Nephron (organoid): ENCODE measurements at regions not wholly inside any gene's neighbourhood (a gene's known extent, or its start where the extent isn't known, plus 50 kb on each side); places are given as distances from the start of the nearest gene placed in this dataset.

ENCODE experiments used
- H3K27ac Mint-ChIP-seq, 3 experiments: 2 replicates each; pipeline ENCODE4 v1.8.0; 2020; ENCODE audit warnings: mixed read lengths in 3 of 3, mild to moderate bottlenecking in 2 of 3, moderate library complexity in 1 of 3
- H3K27me3 Mint-ChIP-seq: 2 replicates; pipeline ENCODE4 v1.8.0; 2021; ENCODE audit warnings: low read depth, mild to moderate bottlenecking, moderate library complexity, mixed read lengths
- H3K36me3 Mint-ChIP-seq: 2 replicates; pipeline ENCODE4 v1.8.0; 2020; ENCODE audit warnings: low read depth, mixed read lengths
- H3K4me1 Mint-ChIP-seq: 2 replicates; pipeline ENCODE4 v1.8.0; 2020; ENCODE audit warnings: mixed read lengths
- H3K4me3 Mint-ChIP-seq, 3 experiments: 2 replicates each; pipeline ENCODE4 v1.8.0; 2020; ENCODE audit warnings: mild to moderate bottlenecking in 3 of 3, mixed read lengths in 3 of 3, moderate library complexity in 2 of 3
- H3K9me3 Mint-ChIP-seq: 2 replicates; pipeline ENCODE4 v1.8.0; 2020; ENCODE audit warnings: mixed read lengths
- TF ChIP-seq, protein P1 (sequence below), 3 experiments: fragments of 200-600 bp; sonication (generic); IDR thresholded peaks; one replicate each; pipeline ENCODE4 v1.5.0; 2021; ENCODE audit warnings: antibody characterized with exemption in 3 of 3; ENCODE audit not compliant: unreplicated experiment in 3 of 3

DNA sequence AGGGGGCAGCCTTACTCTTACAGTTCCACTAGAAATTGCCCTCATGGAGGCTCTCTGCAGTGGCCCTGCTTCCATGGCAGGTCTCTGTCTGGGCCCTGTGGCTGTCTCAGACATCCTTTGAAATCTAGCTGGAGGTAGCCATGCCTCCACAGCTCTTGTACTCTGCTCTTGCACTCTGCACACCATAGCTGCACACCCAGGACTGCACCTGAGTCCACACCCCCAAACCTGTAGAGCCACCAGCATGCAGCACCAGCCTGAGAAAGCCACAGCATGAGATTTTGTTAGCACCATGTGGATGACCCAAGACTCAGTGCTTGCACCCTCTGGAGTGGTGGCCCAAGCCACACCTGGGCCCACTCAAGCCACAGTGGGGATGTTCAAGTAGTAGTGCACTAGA is 376.2 kb upstream of the RND3 start:
- no peak overlapping the region for H3K27ac Mint-ChIP-seq
- H3K36me3 Mint-ChIP-seq = peaks cover 7% of the 10 kb centered on the region
- peaks cover 4% of the 10 kb centered on the region for H3K27me3 Mint-ChIP-seq
- TF ChIP-seq, protein P1, sequence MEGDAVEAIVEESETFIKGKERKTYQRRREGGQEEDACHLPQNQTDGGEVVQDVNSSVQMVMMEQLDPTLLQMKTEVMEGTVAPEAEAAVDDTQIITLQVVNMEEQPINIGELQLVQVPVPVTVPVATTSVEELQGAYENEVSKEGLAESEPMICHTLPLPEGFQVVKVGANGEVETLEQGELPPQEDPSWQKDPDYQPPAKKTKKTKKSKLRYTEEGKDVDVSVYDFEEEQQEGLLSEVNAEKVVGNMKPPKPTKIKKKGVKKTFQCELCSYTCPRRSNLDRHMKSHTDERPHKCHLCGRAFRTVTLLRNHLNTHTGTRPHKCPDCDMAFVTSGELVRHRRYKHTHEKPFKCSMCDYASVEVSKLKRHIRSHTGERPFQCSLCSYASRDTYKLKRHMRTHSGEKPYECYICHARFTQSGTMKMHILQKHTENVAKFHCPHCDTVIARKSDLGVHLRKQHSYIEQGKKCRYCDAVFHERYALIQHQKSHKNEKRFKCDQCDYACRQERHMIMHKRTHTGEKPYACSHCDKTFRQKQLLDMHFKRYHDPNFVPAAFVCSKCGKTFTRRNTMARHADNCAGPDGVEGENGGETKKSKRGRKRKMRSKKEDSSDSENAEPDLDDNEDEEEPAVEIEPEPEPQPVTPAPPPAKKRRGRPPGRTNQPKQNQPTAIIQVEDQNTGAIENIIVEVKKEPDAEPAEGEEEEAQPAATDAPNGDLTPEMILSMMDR (IDR thresholded peaks at IDR 0.05; ENCODE audit: unreplicated experiment in 3 of 3) = no peak
- H3K9me3 Mint-ChIP-seq = peaks cover 27% of the 10 kb centered on the region
- no peak overlapping the region for H3K4me3 Mint-ChIP-seq
- peaks cover 4% of the 10 kb centered on the region for H3K4me1 Mint-ChIP-seq

DNA sequence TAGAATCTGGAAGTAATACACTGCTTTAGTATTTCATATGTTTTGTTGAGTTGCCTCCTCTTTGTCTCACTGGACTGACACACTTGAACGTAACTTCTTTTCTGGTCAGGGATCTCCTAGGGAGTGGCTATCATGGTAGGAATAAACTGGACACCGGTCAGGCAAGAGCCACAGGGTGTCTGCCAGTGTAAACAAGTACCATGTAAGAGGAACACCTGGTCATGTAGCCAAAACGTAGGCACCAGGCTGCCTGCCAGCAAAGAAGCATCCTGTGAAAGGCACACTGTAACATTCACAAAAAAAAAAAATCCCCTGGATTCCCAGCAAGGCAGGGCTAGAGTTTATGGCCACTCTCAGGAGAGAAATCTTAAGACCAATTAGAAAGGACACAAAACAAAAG is 372.8 kb upstream of the RND3 start:
- peaks cover 4% of the 10 kb centered on the region for H3K27me3 Mint-ChIP-seq
- H3K27ac Mint-ChIP-seq = no peak overlapping the region
- H3K9me3 Mint-ChIP-seq = peaks cover 23% of the 10 kb centered on the region
- H3K36me3 Mint-ChIP-seq = peaks cover 7% of the 10 kb centered on the region
- peaks cover 4% of the 10 kb centered on the region for H3K4me1 Mint-ChIP-seq
- H3K4me3 Mint-ChIP-seq = no peak overlapping the region
- TF ChIP-seq, protein P1 (IDR thresholded peaks at IDR 0.05; ENCODE audit: unreplicated experiment in 3 of 3) = no peak

DNA sequence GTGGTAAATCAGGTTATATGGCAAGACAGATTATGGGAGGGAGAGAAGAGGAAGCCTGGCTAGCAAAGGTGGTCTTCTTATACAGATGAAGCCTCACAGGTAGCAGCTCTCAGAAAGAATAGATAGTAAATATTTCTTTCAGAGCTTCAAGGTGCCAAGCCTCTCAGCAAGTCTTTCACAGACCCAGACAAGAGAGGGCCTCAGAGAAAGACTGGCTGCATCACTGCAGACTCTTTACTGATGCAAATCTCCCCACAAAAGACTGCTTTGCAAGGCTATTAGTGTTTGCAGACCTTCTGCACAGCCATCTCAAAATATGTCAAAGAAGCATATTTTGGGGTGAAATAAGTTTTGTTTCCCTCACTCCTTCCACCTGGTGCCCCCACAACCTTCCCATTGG is 372.4 kb upstream of the RND3 start:
- Mint-ChIP-seq H3K4me1 (peaks cover 4% of the 10 kb centered on the region), H3K27ac (no peak overlapping the region)

DNA sequence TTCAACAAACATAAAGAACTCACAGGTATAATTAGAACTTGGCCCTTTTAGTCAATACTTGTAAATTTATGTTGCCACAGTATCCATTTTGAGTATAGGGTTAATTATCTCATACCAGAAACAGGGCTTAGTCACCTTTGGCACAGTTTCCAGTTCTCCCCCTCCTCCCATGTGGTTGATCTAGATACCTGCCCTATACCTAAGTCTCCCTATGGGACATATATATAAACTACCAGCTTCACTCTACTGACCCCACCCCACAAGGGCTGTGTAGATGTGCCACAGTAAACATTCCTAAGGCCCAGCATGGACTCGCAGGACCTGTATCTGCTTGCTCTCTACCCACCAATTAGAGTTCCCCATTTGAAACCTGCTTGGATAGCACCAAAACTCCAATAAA is 371.7 kb upstream of the RND3 start:
- Mint-ChIP-seq H3K4me1 (peaks cover 4% of the 10 kb centered on the region), H3K27ac (no peak overlapping the region), H3K9me3 (peaks cover 13% of the 10 kb centered on the region)

More for the DNA sequence above, 372.4 kb upstream of the RND3 start:
- no peak overlapping the region for H3K4me3 Mint-ChIP-seq
- H3K27me3 Mint-ChIP-seq = peaks cover 4% of the 10 kb centered on the region
- TF ChIP-seq, protein P1 (IDR thresholded peaks at IDR 0.05; ENCODE audit: unreplicated experiment in 3 of 3) = no peak
- peaks cover 20% of the 10 kb centered on the region for H3K9me3 Mint-ChIP-seq
- H3K36me3 Mint-ChIP-seq = peaks cover 4% of the 10 kb centered on the region

DNA sequence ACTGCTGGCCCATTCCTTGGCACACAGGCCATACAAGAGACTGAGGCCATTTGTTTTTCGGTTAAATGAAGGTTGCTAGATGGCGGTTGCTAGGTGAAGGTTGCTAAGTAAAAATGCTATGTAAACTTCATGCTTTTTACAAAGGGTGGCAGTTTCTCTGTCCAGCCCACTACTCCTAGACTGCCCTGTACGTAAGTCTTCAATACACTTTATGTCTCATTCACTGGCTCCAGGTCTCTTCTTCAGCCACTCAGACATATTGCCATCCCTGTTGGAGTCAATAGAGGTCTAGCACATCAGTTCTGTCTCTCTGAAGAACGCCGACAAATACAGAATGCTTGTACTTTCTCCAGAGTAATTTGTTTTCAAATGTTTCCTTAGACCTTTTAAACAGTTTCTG is 370.9 kb upstream of the RND3 start:
- peaks cover 11% of the 10 kb centered on the region for H3K4me1 Mint-ChIP-seq
- no peak overlapping the region for H3K27ac Mint-ChIP-seq
- no peaks in the 10 kb centered on the region for H3K27me3 Mint-ChIP-seq
- peaks cover 11% of the 10 kb centered on the region for H3K9me3 Mint-ChIP-seq
- TF ChIP-seq, protein P1 (IDR thresholded peaks at IDR 0.05; ENCODE audit: unreplicated experiment in 3 of 3) = no peak
- H3K4me3 Mint-ChIP-seq = no peak overlapping the region
- no peaks in the 10 kb centered on the region for H3K36me3 Mint-ChIP-seq

More for the DNA sequence above, 371.7 kb upstream of the RND3 start:
- no peaks in the 10 kb centered on the region for H3K36me3 Mint-ChIP-seq
- no peak overlapping the region for H3K4me3 Mint-ChIP-seq
- TF ChIP-seq, protein P1 (IDR thresholded peaks at IDR 0.05; ENCODE audit: unreplicated experiment in 3 of 3) = no peak
- H3K27me3 Mint-ChIP-seq = peaks cover 4% of the 10 kb centered on the region

GRCh38 chr2:150856596-150857281 is 369.3 kb upstream of the RND3 start:
- no peak overlapping the region for H3K4me3 Mint-ChIP-seq
- no peaks in the 10 kb centered on the region for H3K36me3 Mint-ChIP-seq
- no peaks in the 10 kb centered on the region for H3K9me3 Mint-ChIP-seq
- H3K27ac Mint-ChIP-seq = no peak overlapping the region
- H3K4me1 Mint-ChIP-seq = peaks cover 14% of the 10 kb centered on the region
- TF ChIP-seq, protein P1 (IDR thresholded peaks at IDR 0.05; ENCODE audit: unreplicated experiment in 3 of 3) = no peak
- no peaks in the 10 kb centered on the region for H3K27me3 Mint-ChIP-seq
